ENCODE measurements at regions not wholly inside any gene's neighbourhood (a gene's known extent, or its start where the extent isn't known, plus 50 kb on each side); places are given as distances from the start of the nearest gene placed in this dataset.
"Not testable (repeated sequence)": the region's sequence is repeated elsewhere in the genome, so short reads cannot be mapped to it uniquely, and the experiment has no call there.

DNA sequence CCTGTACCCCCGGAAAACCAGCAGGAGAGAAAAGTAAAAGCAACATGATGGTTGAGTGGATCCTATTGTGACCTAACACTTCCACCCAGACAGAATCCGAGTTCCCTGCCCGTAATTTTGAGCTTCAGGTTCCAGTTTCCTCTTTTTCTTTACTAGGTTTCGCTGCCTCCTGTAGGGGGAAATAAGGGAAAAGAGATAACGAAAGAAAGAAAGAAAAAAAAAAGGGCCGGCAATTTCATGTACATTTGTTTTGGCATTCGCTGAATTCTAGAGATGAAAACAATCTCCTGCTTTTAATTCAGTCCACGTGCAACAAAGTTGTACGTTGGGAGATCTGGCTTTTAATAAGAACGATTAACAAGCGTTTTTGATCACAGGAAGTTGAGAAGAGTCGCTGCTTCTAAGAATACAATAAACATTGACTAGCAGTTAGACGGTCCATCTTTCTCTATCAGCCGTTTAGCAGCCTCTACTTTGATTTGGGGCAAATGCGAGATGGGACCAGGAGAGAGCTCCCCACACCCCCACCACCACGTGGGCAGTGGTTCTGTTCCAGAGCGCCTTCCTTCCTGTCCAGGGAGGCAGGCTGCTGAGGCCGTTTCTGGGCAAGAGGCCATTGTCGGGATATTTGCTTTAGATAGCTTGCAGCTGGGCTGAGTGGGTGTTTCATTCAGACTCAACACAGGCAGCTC lies 155.9 kb upstream of the RUNX1 start:
- DNase-seq: peak; percentile 96

DNA sequence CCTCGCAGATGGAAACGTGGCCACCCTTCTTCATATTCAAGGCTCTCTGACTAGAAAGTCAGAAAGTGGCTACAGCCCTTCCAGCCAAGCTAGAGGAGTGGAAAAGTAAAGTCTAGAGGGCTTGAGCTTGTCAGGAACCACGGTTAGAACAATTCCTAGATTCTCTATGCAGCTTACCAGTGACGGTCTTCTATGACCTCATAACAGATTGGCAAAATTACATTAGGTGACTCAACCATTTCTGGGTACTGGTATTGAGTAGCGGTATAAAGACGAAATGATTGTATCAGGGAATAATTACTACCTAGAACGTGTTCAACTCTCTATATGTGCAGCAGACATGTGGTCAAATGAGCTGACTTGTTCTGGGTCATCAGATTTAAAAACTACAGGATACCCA lies 155.0 kb upstream of the RUNX1 start:
- peak; percentile 36 for DNase-seq

DNA sequence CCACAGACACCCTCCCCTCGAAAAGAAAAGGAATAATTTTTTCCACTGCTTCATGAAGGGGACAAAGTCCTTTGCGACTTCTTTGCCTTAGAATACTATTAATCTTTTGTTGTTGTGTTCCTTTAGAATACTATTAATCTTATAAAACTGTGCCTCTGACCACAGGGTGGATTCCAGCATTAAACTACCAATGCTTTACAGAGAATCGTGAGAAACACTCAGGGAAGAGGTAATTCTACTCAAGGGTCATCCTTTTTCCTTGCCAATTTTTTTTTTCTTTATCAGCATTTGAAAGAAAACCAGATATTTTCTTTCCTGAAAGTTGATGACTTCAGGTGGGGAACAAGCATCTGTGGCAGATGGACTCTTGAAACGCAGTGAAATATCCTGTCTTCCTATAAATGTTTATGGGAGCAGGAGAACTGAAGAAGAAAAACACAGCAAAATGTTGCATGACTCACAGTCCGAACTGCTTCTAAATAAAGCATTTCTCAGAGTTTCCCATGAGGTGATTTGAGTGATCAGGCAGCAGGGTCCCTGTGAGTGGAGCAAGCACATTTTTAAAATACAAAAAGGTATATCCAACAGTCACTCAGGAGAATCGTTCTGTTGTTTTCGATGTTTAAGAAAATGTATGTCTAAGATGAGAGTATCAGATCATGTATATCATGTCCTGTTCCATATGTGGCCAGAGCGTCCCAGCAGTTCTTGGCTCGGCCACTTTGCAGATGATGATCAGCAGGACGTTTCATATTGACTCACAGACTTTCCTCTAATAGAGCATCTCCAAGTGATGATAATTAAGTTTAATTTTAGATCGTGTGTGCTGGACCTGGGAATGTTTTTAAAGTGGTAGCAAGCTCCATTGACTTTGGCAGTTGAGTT lies 154.2 kb upstream of the RUNX1 start:
- peak; percentile 80 for DNase-seq

DNA sequence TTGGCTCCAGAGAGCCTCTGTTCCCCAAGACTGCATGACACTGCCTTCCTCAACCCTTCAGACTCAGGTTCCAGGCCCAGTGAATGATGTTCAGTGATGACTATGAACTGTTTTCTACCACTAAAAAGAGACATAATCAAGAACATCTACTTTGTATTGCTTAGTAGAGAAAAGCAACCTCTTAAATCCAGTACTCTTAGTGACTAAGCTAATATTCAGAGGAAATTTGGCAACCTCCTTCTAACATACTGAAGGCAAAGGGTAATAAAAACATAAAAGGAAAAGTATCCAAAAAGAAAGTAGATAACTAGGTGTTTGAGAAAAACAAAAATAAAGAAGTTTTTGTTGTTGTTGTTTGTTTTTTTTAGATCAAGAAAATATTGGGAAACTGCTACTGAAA lies 153.3 kb upstream of the RUNX1 start:
- DNase-seq: peak; percentile 53

DNA sequence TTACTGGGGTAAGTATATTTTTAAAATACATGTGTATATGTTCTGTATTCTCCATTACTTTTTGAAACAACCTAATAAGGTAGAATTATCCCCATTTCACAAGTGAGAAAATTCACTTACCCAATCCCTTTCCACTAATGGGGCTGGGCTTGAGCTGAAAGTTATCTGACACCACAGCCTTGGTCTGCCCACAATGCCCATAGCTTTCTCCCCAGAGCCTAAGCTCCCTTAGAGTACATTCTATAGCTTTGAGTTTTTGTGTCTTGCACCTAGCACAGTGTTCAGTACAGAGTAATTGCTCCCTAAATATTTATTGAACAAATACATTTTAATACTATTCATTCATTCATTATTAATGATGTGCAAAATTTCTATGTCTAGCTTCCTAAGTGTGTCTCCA lies 152.7 kb upstream of the RUNX1 start:
- no peak for DNase-seq

DNA sequence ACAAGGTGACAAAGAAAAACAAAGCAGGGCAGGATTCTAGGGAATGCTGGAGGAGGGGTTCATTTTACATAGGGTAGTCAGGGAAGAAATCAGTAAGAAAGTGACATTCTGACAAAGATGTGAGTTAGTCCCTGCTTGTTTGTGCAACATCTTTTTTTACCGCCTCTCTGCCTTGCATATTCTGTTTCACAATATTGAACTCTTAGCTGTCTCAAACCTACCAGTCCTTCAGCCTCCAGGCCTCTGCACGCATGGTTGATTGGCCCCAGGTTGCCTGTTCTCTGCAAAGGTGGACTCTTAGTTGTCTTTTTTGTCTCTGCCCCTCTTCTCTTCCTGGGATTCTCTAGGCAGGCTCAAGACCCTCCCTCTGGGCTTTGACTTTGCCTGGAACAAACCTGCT lies 152.2 kb upstream of the RUNX1 start:
- no peak for DNase-seq

DNA sequence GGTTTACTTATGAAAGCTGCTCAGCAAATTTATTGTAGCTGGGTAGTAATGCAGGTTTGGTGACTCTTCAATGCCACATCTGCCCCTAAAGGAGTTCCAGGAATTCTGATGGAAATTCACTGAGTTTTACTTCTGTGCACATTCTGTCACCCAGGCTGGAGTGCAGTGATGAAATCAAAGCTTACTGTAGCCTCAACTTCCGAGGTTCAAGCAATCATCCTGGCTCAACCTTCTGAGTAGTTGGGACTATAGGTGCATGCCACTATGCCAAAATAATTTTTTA lies 150.6 kb upstream of the RUNX1 start:
- no peak for DNase-seq

DNA sequence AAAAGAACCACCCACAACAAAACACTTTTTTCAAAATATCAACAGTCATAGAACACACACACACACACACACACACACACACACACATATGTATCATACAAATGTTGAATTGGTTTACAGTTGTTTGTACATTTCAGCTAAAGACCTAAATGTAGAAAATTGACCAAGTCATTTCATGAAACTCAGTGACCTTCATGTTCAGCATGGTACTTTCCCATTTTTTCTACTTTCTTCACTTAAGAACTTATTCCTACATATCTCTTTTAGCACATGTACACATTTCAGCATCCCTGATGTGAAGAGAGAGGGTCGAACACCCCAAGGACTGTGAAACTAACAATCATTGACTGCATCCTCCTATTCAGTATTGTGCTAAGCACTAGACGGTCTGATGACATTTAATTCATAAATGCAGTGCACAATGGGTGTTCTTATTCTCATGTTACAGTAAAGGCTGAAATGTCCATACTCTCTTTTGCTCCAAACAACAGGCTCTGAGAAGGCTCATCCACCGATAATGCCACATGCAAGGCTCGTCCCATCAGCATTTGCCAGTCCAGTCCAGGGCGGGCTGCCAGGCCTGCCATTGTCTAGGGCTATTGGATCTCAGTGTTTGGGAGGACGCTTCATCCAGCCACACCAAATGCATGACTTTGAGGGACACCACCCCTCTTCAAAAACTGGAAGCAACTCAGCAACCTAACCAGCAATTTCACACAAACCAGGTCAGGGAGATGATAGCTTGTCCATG lies 150.1 kb upstream of the RUNX1 start:
- no peak for DNase-seq

DNA sequence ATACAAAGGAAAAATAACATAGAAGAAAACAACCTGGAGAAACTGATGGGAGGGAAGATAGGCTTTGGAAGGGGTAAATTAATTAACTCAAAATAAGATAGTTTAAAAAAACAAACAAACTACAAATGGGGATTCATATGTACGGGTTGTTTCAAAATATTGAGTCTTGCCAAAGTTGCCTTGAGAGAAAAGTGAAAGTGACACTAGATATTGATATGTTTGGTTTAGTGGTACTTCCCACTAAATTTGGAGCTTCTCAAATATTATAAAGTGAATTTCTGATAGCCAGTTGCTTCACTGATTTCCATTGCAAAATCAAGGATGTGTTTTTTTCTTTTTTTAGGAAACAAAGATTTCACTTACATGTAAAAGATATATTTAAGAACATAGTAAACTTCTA lies 149.5 kb upstream of the RUNX1 start:
- no peak for DNase-seq

DNA sequence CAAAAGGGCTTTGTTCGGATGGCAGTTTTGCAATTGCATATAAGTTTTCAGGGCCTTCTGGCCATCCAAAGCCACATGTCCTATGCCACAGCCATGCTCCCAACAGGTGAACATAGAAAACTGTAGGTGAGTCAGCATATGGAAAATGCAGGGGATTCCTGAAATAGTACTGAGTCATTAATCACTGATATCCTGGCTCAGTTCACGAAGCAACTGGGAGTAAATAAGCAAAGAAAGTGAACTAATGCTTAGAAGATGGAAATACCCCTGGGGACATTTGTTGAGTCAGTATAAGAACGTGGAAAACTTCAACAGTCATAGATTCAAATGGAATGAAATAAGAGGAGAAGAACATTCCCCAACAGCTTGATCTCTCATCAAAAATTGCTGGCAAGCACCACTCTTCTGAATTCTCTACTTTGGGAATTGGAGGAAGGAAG lies 148.9 kb upstream of the RUNX1 start:
- DNase-seq: peak; percentile 98

DNA sequence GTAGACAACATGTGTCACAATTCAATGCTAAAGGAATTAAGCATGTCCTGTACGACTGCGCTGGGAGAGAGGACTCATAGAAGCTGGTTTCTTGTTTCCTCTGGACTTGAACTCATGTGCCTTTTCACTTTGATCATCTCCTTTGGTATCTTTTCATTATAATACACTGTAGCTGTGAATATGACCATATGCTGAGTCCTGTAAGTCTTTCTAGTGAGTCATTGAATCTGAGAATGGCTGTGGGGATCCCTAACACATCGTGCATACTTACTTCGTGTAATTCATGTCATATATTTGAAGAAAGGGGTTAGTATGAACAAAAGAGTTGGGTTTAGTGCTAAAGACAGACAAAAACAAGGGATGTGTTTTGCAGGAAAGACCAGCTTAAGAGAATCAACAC lies 148.1 kb upstream of the RUNX1 start:
- peak; percentile 62 for DNase-seq

DNA sequence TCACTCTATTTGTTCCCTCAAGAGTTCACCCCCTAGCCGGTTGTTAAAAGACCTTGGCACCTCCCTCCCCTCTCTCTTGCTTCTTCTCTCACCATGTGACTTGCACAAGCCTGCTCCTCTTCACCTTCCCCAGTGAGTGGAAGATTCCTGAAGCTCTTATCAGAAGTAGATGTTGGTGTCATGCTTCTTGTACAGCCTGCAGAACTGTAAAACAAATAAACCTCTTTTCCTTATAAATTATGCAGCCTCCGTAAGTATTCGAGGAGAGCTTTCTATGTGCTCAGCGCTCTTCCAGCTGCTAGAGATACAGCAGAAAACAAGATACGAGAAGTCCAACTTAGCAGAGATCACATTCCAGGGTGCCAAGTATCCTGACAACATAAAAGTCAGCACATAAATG lies 147.0 kb upstream of the RUNX1 start:
- DNase-seq: no peak

DNA sequence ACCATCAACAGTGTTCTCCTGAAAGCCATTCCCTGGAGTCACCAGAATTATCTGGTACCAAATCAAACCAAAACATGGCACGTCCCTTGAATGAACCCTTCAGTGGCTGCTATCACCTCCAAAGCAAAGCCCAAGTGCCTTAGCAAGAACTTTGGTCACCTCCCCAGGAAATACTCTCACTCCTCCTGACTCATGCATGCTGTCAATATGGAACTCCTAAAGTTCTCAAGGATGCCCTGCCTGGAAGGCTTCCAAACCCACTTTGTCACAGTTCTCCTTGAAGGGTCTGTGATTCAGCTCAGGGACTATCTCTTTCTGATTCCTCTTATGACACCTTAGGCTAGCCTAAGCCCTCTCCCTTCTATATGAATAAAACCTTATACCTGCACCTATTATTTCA lies 146.1 kb upstream of the RUNX1 start:
- DNase-seq: no peak

DNA sequence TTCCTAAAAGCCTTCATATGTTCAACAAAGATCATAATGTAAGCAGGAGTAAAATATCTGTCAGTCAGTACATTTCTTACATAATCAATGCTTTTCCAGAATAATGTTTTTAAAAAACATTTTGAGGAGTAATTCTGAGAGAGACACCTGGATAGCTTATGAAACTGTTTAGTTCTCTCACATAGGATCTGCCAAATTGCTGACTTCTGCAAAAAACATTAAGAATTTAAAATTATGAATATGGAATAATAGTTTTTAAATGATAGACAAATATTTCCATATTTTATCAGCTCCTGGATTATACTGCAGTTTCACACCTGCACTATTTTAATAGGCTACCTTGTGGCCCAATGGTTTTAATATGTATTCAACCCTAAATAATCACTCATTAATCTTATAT lies 142.7 kb upstream of the RUNX1 start:
- no peak for DNase-seq

DNA sequence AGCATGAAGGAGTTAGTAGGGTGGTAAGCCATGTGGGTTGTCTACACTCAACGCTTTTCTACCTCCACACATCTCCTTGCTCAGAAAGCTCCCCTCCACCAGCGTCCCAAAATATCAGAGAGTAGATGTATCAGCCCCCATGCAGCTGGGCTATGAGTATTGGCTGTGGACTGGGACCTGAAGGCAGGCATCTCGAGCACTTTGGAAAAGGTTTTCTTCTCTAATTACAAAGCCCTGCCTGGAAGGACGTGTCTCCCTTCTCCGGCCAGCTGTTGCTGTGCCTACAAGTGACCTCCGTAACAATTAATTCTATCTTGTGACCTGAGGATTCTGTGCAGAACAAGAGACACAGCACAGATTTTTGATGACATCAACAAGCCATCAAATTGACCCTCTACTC lies 142.0 kb upstream of the RUNX1 start:
- DNase-seq: no peak

DNA sequence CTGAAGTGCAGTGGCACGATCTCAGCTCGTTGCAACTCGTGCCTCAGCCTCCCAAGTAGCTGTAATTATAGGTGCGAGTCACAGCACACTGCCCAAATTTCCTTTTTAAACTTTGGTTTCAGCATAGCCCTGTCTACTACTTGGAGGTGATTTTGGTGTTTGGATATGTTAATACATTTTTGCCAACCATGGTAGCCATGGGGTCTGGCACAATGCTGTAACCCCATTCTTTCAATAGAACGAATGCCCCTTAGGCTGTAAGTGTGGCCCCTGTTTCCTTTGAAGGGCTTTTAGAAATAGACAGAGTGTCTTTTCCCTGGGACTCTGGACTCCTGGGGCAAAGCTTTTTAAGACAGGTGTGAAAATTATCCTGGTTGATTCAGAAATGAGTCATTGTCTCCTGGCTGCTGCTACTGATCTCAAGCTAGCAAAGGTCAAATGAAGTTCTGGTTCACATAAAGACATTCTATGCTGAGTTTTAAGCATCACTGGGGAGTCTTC lies 141.1 kb upstream of the RUNX1 start:
- peak; percentile 64 for DNase-seq

DNA sequence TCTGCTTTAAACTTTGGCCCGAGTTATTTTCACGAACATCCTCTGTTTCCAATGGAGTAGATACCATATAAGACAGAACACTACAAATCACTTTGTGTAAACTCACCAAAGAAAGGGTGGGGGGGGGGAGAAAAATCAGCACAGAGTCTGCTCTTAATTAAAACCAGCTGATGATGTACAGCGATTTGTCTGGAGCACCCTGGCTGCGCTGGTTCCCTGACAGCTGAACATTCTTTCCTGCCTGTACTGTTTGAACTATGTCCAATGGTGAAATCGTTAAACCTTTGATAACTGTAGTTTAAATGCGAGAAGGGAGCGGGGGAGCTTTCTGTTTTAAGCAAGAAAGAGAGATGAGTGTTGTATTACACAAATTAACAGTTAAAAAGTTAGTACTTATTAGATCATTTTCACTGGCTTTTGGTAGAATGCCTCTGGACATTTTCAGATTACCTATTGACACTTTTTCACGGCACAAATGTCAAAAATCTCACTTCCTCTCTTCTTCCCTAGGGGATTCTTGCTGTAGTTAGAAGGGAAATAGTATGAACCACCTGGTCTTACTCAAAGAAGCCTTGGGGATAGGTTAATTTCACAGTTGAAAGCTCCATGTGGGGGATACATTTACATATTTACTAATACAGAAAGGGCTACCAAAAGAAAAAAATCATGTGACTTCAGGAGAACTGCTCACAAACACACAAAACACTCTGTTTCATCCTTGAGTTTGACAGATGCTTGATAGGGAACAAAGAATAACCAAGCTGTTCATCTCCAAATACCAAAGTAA lies 140.2 kb upstream of the RUNX1 start:
- peak; percentile 97 for DNase-seq

DNA sequence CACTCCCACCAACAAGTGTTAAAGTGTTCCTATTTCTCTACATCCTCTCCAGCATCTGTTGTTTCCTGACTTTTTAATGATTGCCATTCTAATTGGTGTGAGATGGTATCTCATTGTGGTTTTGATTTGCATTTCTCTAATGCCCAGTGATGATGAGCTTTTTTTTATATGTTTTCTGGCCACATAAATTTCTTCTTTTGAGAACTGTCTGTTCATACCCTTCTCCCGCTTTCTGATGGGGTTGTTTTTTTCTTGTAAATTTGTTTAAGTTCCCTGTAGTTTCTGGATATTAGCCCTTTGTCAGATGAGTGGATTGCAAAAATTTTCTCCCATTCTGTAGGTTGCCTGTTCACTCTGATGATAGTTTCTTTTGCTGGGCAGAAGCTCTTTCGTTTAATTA lies 134.3 kb upstream of the RUNX1 start:
- DNase-seq: not testable (repeated sequence)

DNA sequence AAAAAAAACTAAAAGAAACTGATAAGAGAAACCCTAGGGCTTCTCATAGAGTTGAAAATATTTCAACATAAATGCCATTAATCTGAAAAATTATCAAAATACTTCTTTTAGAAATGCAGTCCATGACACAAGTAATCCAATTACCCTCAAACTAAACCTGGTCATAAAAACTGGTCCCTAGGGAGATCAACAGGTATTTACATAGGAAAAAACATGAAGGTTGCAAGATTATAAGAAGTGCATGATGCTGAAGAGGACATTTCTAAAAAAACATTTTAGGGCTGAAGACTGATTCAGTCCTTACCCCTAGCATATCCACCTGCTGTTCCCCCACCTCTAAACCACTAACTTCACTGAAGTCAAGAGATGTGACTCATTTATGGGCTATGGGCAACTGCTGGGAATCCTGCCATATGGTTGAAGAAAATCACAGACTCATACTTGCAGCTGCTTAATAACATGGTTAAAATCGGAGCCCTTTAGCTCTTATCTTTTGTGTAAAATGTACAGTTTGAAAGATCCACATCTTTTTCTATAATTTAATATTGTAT lies 131.0 kb upstream of the RUNX1 start:
- DNase-seq: peak; percentile 90

DNA sequence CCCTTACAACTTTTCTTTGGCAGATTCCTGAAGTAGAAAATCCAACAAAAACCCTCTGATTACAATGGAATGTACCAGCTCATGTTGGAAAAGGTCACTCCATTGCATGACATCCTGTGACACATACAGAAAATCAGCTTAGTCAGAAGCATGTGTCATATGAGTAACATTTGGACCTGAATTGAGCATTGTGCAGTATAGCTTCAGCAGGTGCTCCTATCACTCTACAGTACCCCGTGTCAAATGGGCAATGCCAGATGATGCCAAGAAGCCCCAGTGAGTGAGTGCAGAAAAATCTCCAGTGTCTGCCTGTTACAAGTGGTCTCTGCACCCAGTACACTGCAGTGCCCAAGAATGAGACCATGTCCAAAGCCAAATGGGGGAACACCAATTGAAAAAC lies 129.7 kb upstream of the RUNX1 start:
- DNase-seq: peak; percentile 31

DNA sequence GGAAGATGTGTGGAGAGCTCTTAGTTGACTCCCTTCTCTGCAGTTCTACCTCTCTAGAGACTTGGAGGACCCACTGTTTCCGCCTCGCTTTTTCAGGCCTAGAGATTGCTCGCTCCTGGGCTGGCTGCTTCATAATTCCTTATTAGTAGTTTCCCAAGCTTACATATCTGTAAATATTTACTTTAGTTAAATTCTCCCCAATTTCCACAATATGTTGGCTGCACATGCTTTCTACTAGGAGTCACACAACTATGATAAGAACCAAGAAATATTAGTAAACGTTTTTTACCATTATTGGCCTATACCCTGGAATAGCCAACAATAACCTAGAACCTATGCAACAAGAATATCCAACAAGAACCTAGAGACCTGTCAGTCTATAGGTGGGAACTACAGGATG lies 129.0 kb upstream of the RUNX1 start:
- no peak for DNase-seq

DNA sequence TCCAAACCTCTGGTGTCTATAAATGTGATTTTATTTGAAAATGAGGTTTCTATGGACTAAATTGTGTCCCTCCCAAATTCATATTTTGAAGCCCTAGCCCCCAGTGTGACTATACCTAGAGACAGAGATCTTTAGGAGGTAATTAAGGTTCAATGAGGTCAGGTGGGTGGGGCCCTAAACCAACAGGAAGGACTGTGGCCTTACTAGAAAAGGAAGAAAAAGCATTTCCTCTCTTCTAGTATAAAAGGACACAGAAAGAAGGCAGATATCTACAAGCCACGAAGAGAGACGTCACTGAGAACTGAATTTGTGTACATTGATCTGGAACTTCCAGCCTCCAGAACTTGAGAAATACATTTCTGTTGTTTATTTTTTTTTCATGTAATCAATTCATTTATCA lies 123.1 kb upstream of the RUNX1 start:
- no peak for DNase-seq

DNA sequence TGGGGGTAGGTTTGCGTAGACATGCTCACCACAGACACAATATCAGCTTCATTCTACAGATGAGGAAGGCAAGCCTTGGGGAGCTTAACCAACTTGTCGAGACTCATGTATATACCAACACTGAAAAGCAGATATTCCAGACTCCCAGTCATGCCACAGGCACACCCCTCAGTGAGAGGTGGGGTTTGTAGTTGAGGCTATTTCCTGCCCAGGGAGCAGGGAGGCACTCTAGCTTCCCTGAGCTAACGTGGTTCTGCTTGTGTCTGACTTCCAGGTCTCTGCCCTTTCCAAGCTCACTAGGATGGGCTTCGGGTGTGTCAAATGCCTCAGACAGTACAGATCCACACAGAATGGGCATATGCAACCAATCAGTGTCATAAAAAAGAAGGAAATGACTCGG lies 122.3 kb upstream of the RUNX1 start:
- no peak for DNase-seq

Measured in fibroblast of upper back skin (primary cell).